GM19025 (cell line): ENCODE measurements at regions not wholly inside any gene's neighbourhood (a gene's known extent, or its start where the extent isn't known, plus 50 kb on each side); places are given as distances from the start of the nearest gene placed in this dataset.

Experiments used
- ATAC-seq: cut with Tn5 transposase; IDR thresholded peaks from one replicate; pipeline ENCODE4 v1.9.1; 2021; ENCODE audit warnings: mild to moderate bottlenecking, low read depth, moderate library complexity; ENCODE audit not compliant: unreplicated experiment

- no peak for ATAC-seq
Measured at GRCh38 chr18:33871363-33872025, 293.5 kb downstream of the ASXL3 start.

GRCh38 chr18:33870059-33870458, 292.0 kb downstream of the ASXL3 start:
- ATAC-seq: no peak

- ATAC-seq: no peak
Measured at GRCh38 chr18:33866386-33866785, 288.4 kb downstream of the ASXL3 start.

GRCh38 chr18:33863912-33864311, 285.9 kb downstream of the ASXL3 start:
- ATAC-seq: no peak

- ATAC-seq: no peak
Measured at GRCh38 chr18:33854827-33855139, 276.8 kb downstream of the ASXL3 start.

- ATAC-seq: no peak
Measured at GRCh38 chr18:33854086-33854826, 276.2 kb downstream of the ASXL3 start.

GRCh38 chr18:33853187-33853586, 275.2 kb downstream of the ASXL3 start:
- no peak for ATAC-seq

GRCh38 chr18:33851546-33852078, 273.6 kb downstream of the ASXL3 start:
- no peak for ATAC-seq

- ATAC-seq: no peak
Measured at GRCh38 chr18:33849731-33850130, 271.7 kb downstream of the ASXL3 start.

- ATAC-seq: no peak
Measured at GRCh38 chr18:33844232-33844631, 266.2 kb downstream of the ASXL3 start.

GRCh38 chr18:33841221-33841967, 263.4 kb downstream of the ASXL3 start:
- ATAC-seq: no peak

- ATAC-seq: no peak
Measured at GRCh38 chr18:33840212-33840593, 262.2 kb downstream of the ASXL3 start.

GRCh38 chr18:33839452-33840211, 261.6 kb downstream of the ASXL3 start:
- no peak for ATAC-seq

- ATAC-seq: no peak
Measured at GRCh38 chr18:33838054-33838453, 260.0 kb downstream of the ASXL3 start.

- no peak for ATAC-seq
Measured at GRCh38 chr18:33837191-33837590, 259.2 kb downstream of the ASXL3 start.

GRCh38 chr18:33836564-33836963, 258.5 kb downstream of the ASXL3 start:
- ATAC-seq: no peak

- ATAC-seq: no peak
Measured at GRCh38 chr18:33835419-33835818, 257.4 kb downstream of the ASXL3 start.

- no peak for ATAC-seq
Measured at GRCh38 chr18:33833842-33834241, 255.8 kb downstream of the ASXL3 start.

GRCh38 chr18:33831424-33831823, 253.4 kb downstream of the ASXL3 start:
- no peak for ATAC-seq

GRCh38 chr18:33830213-33830612, 252.2 kb downstream of the ASXL3 start:
- no peak for ATAC-seq

GRCh38 chr18:33828949-33829348, 250.9 kb downstream of the ASXL3 start:
- no peak for ATAC-seq
